GM23338 (cell line): ENCODE measurements at regions not wholly inside any gene's neighbourhood (a gene's known extent, or its start where the extent isn't known, plus 50 kb on each side); places are given as distances from the start of the nearest gene placed in this dataset.

ENCODE experiments used
- ATAC-seq: fragments of 200-7000 bp; cut with Tn5 transposase; 3 replicates; pipeline ENCODE4 v1.9.1; 2020
- DNase-seq: peaks from one replicate; pipeline ENCODE4 v3.0.0-alpha.2; 2015; ENCODE audit warnings: low spot score
- H2AFZ ChIP-seq: fragments of 200-600 bp; sonication (generic); 2 replicates; pipeline ENCODE4 v1.8.0; 2016; ENCODE audit warnings: antibody characterized with exemption, mild to moderate bottlenecking, moderate library complexity
- H3F3A ChIP-seq: fragments of 200-600 bp; sonication (generic); replicated peaks from 2 replicates; pipeline ENCODE4 v1.8.0; 2017; ENCODE audit warnings: antibody characterized with exemption, mixed run types, low read depth
- H3K27ac ChIP-seq: fragments of 200-600 bp; sonication (generic); 2 replicates; pipeline ENCODE4 v1.6.1; 2016; ENCODE audit warnings: low read depth
- H3K27me3 ChIP-seq: fragments of 200-600 bp; sonication (generic); 2 replicates; pipeline ENCODE4 v1.8.0; 2016; ENCODE audit warnings: mild to moderate bottlenecking, mixed run types, moderate library complexity; ENCODE audit not compliant: insufficient read depth
- H3K36me3 ChIP-seq: fragments of 200-600 bp; sonication (generic); 2 replicates; pipeline ENCODE4 v1.8.0; 2016; ENCODE audit warnings: mild to moderate bottlenecking; ENCODE audit not compliant: insufficient read depth
- H3K4me1 ChIP-seq: fragments of 200-600 bp; sonication (generic); 2 replicates; pipeline ENCODE4 v1.8.0; 2016; ENCODE audit warnings: mild to moderate bottlenecking, moderate library complexity; ENCODE audit not compliant: insufficient read depth
- H3K4me2 ChIP-seq: fragments of 200-600 bp; sonication (generic); 2 replicates; pipeline ENCODE4 v1.7.1; 2017; ENCODE audit warnings: mixed run types
- H3K4me3 ChIP-seq: fragments of 200-600 bp; sonication (generic); 2 replicates; pipeline ENCODE4 v1.6.1; 2016; ENCODE audit warnings: mixed run types
- H3K79me2 ChIP-seq: fragments of 200-600 bp; sonication (generic); replicated peaks from 2 replicates; pipeline ENCODE4 v1.8.0; 2017; ENCODE audit warnings: mild to moderate bottlenecking; ENCODE audit not compliant: insufficient read depth
- H3K9me2 ChIP-seq: fragments of 200-600 bp; sonication (generic); 2 replicates; pipeline ENCODE4 v1.8.0; 2017; ENCODE audit not compliant: insufficient read depth
- H4K20me1 ChIP-seq: fragments of 200-600 bp; sonication (generic); replicated peaks from 2 replicates; pipeline ENCODE4 v1.8.0; 2017; ENCODE audit warnings: mild to moderate bottlenecking; ENCODE audit not compliant: insufficient read depth
- H3K27ac Mint-ChIP-seq: 2 replicates; pipeline ENCODE4 v1.8.0; 2020; ENCODE audit warnings: inconsistent platforms, mild to moderate bottlenecking, moderate library complexity, mixed read lengths
- H3K27me3 Mint-ChIP-seq: 3 replicates; pipeline ENCODE4 v1.8.0; 2022; ENCODE audit warnings: low read depth, mild to moderate bottlenecking, moderate library complexity, mixed read lengths, inconsistent platforms; ENCODE audit not compliant: insufficient read depth, poor library complexity
- H3K36me3 Mint-ChIP-seq: 3 replicates; pipeline ENCODE4 v1.8.0; 2021; ENCODE audit warnings: low read depth, mild to moderate bottlenecking, inconsistent platforms, moderate library complexity, mixed read lengths
- H3K4me1 Mint-ChIP-seq: 3 replicates; pipeline ENCODE4 v1.8.0; 2020; ENCODE audit warnings: mild to moderate bottlenecking, inconsistent platforms, mixed read lengths
- H3K4me3 Mint-ChIP-seq: 3 replicates; pipeline ENCODE4 v1.8.0; 2021; ENCODE audit warnings: moderate library complexity, mild to moderate bottlenecking, inconsistent platforms, mixed read lengths
- H3K9me3 Mint-ChIP-seq: 3 replicates; pipeline ENCODE4 v1.8.0; 2020; ENCODE audit warnings: moderate library complexity, mild to moderate bottlenecking, inconsistent platforms, mixed read lengths
- CREB1 ChIP-seq: fragments of 250-450 bp; sonication (Bioruptor Pico); IDR thresholded peaks from 2 replicates; pipeline ENCODE4 v1.5.0; 2020; ENCODE audit warnings: low read depth, mild to moderate bottlenecking, moderate library complexity
- CTCF ChIP-seq, 2 experiments: fragments of 200-600 bp in 1 of 2; sonication (generic) in 1 of 2; conservative IDR thresholded peaks; 2 replicates each; pipeline versions ENCODE4 v1.5.1 to v1.6.1; 2016 to 2017; ENCODE audit warnings: antibody characterized with exemption in 2 of 2, low read depth in 2 of 2, mild to moderate bottlenecking in 2 of 2, moderate library complexity in 1 of 2
- EZH2 ChIP-seq: fragments of 200-600 bp; sonication (generic); IDR thresholded peaks from one replicate; pipeline ENCODE4 v1.8.0; 2017; ENCODE audit warnings: antibody characterized with exemption, mild to moderate bottlenecking, low read depth; ENCODE audit not compliant: unreplicated experiment
- EZH2phosphoT487 ChIP-seq: fragments of 200-600 bp; sonication (generic); IDR thresholded peaks from one replicate; pipeline ENCODE4 v1.8.1; 2018; ENCODE audit warnings: antibody characterized with exemption; ENCODE audit not compliant: unreplicated experiment
- JUNB ChIP-seq: IDR thresholded peaks from one replicate; pipeline ENCODE4 v1.6.1; 2016; ENCODE audit warnings: antibody characterized with exemption; ENCODE audit not compliant: unreplicated experiment
- NANOG ChIP-seq: IDR thresholded peaks from 2 replicates; pipeline ENCODE4 v1.6.1; 2016; ENCODE audit warnings: antibody characterized with exemption, borderline replicate concordance
- STAT1 ChIP-seq: IDR thresholded peaks from one replicate; pipeline ENCODE4 v1.6.1; 2016; ENCODE audit warnings: antibody characterized with exemption; ENCODE audit not compliant: unreplicated experiment
- ZNF114 ChIP-seq: fragments of 250-450 bp; sonication (Bioruptor Pico); IDR thresholded peaks from 2 replicates; pipeline ENCODE4 v1.5.0; 2020; ENCODE audit warnings: mild to moderate bottlenecking, moderate library complexity
- ZNF331 ChIP-seq: fragments of 250-450 bp; sonication (Bioruptor Pico); IDR thresholded peaks from 2 replicates; pipeline ENCODE4 v1.5.0; 2020; ENCODE audit warnings: low read depth, mild to moderate bottlenecking, moderate library complexity
- ZNF462 ChIP-seq: fragments of 250-450 bp; sonication (Bioruptor Pico); IDR thresholded peaks from 2 replicates; pipeline ENCODE4 v1.5.0; 2020; ENCODE audit warnings: mild to moderate bottlenecking, moderate library complexity

- DNase-seq: no peak
- Mint-ChIP-seq H3K27me3 (no peaks in the 10 kb centered on the region), H3K36me3 (peaks cover 14% of the 10 kb centered on the region), H3K9me3 (peaks cover 20% of the 10 kb centered on the region), H3K4me3 (no peak overlapping the region), H3K27ac (no peak overlapping the region), H3K4me1 (peaks cover 44% of the 10 kb centered on the region)
- TF ChIP-seq ZNF331 (CRISPR knock-in tag) (no peak), ZNF462 (CRISPR knock-in tag) (no peak), ZNF114 (CRISPR knock-in tag) (no peak), CREB1 (CRISPR knock-in tag) (no peak), EZH2phosphoT487 (no peak), EZH2 (no peak), STAT1 (no peak), NANOG (no peak), JUNB (no peak), CTCF (conservative IDR thresholded peaks at IDR 0.05; ENCODE audit: low read depth in 2 of 2) (no peak)
- Histone ChIP-seq H3K79me2 (no peaks in the 10 kb centered on the region), H2AFZ (no peak overlapping the region), H3K36me3 (0 out of 2 replicates have a peak, but pooled peaks cover 5% of the 10 kb centered on the region), H3K27ac (no peak overlapping the region), H4K20me1 (no peaks in the 10 kb centered on the region), H3K4me1 (peaks cover 4% of the 10 kb centered on the region; the same call in 1 of the 2 replicates), H3K4me3 (no peak overlapping the region), H3K27me3 (no peaks in the 10 kb centered on the region), H3F3A (no peaks in the 10 kb centered on the region), H3K4me2 (no peak overlapping the region), H3K9me2 (no peaks in the 10 kb centered on the region)
- ATAC-seq: no peak
Observed at GRCh38 chr20:60581606-60582115, 623.4 kb downstream of the CDH26 start.
